RWPE2 (cell line): ENCODE measurements at regions not wholly inside any gene's neighbourhood (a gene's known extent, or its start where the extent isn't known, plus 50 kb on each side); places are given as distances from the start of the nearest gene placed in this dataset.

Experiments used
- ATAC-seq: fragments of 200-7000 bp; cut with Tn5 transposase; 3 replicates; pipeline ENCODE4 v1.9.1; 2021; ENCODE audit warnings: low read depth
- DNase-seq: peaks from one replicate; pipeline ENCODE4 v3.0.0-alpha.2; 2020; ENCODE audit warnings: low spot score
- H3K27ac ChIP-seq: fragments of 450-650 bp; 2 replicates; pipeline ENCODE4 v1.5.1; 2017; ENCODE audit warnings: mild to moderate bottlenecking; ENCODE audit not compliant: poor library complexity, severe bottlenecking
- H3K27me3 ChIP-seq: fragments of 250-450 bp; sonication (Bioruptor Pico); 2 replicates; pipeline ENCODE4 v1.5.1; 2021; ENCODE audit warnings: mild to moderate bottlenecking, moderate library complexity; ENCODE audit not compliant: insufficient read depth, poor library complexity, severe bottlenecking
- H3K36me3 ChIP-seq: fragments of 250-450 bp; sonication (Bioruptor Pico); 2 replicates; pipeline ENCODE4 v1.5.1; 2020; ENCODE audit warnings: low read depth, mild to moderate bottlenecking, moderate library complexity
- H3K4me1 ChIP-seq: fragments of 250-450 bp; sonication (Bioruptor Pico); 2 replicates; pipeline ENCODE4 v1.5.1; 2021; ENCODE audit warnings: mild to moderate bottlenecking, moderate library complexity; ENCODE audit not compliant: insufficient read depth, poor library complexity, severe bottlenecking
- H3K4me3 ChIP-seq: fragments of 250-450 bp; sonication (Bioruptor Pico); 2 replicates; pipeline ENCODE4 v1.5.1; 2021; ENCODE audit warnings: mild to moderate bottlenecking, moderate library complexity; ENCODE audit not compliant: severe bottlenecking
- H3K9me3 ChIP-seq: fragments of 250-450 bp; sonication (Bioruptor Pico); 2 replicates; pipeline ENCODE4 v1.5.1; 2021; ENCODE audit warnings: mild to moderate bottlenecking, moderate library complexity; ENCODE audit not compliant: severe bottlenecking
- CTCF ChIP-seq: fragments of 450-650 bp; IDR thresholded peaks from one replicate; pipeline ENCODE4 v1.5.1; 2017; ENCODE audit warnings: mild to moderate bottlenecking, moderate library complexity; ENCODE audit not compliant: poor library complexity, severe bottlenecking

GRCh38 chr20:16194617-16195360 is 378.5 kb downstream of the KIF16B start:
- Histone ChIP-seq H3K27me3 (no peaks in the 10 kb centered on the region), H3K4me1 (no peaks in the 10 kb centered on the region), H3K9me3 (no peaks in the 10 kb centered on the region), H3K27ac (no peak overlapping the region), H3K4me3 (no peak overlapping the region), H3K36me3 (no peaks in the 10 kb centered on the region)
- no peak for ATAC-seq
- TF ChIP-seq CTCF: no peak
- no peak for DNase-seq

- no peaks in the 10 kb centered on the region for H3K27me3 ChIP-seq
- H3K4me3 ChIP-seq: no peak overlapping the region
- H3K27ac ChIP-seq: no peak overlapping the region
- no peaks in the 10 kb centered on the region for H3K36me3 ChIP-seq
- TF ChIP-seq CTCF: no peak
- no peaks in the 10 kb centered on the region for H3K4me1 ChIP-seq
- no peaks in the 10 kb centered on the region for H3K9me3 ChIP-seq
- DNase-seq (no peak), ATAC-seq (no peak)
These were observed 381.8 kb downstream of the KIF16B start for GRCh38 chr20:16191496-16191895.

DNA sequence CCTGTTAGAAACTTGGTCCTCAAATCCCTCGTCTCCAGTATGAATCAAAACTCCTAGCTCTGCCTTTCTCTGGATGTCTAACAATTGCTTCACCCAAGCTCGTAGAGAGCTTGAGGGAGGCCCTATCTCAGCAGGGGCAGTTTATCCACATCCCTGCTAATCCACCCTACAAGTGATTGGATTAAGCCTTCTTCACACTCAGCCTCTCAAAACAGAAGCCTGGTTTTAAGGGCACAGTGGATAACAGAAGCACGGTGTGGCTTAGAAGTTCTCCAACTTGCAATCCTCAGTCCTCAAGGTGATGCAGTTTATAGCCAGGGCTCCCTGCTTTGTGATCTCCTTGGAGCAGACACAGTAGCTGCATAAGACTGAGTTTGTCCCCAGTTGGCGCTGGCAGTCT is 383.9 kb downstream of the KIF16B start:
- H3K4me3 ChIP-seq: no peak overlapping the region
- no peaks in the 10 kb centered on the region for H3K9me3 ChIP-seq
- H3K27ac ChIP-seq: no peak overlapping the region
- no peak for TF ChIP-seq CTCF
- H3K4me1 ChIP-seq: no peaks in the 10 kb centered on the region
- H3K36me3 ChIP-seq: no peaks in the 10 kb centered on the region
- no peaks in the 10 kb centered on the region for H3K27me3 ChIP-seq
- DNase-seq: no peak
- no peak for ATAC-seq

- H3K27ac ChIP-seq: no peak overlapping the region
- H3K4me1 ChIP-seq: no peaks in the 10 kb centered on the region
- no peaks in the 10 kb centered on the region for H3K27me3 ChIP-seq
- no peak; the same call in 2 of the 3 replicates for ATAC-seq
- no peaks in the 10 kb centered on the region for H3K9me3 ChIP-seq
- DNase-seq: no peak
- no peak overlapping the region for H3K4me3 ChIP-seq
- no peak for TF ChIP-seq CTCF
- H3K36me3 ChIP-seq: no peaks in the 10 kb centered on the region
These were observed 385.2 kb downstream of the KIF16B start for GRCh38 chr20:16187956-16188616.

DNA sequence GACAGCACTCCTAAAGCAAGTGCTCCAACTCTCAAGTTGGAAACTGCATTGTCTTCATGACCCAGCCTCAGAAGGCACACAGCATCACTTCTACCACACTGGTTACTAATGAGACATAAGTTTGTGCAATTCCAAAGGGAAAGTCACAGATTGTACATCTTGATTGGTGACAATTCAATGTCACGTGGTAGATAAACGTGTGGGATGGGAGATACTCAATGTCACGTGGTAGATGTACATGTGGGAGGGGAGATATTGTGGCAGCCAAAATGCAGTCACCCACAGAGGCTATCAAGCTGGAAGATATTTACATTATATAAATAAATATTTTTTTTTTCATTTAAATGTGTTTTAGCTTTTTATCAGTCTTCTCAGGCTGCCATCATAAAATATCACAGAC is 393.3 kb downstream of the KIF16B start:
- Histone ChIP-seq H3K27ac (no peak overlapping the region), H3K36me3 (no peaks in the 10 kb centered on the region), H3K4me3 (no peak overlapping the region), H3K9me3 (no peaks in the 10 kb centered on the region), H3K27me3 (no peaks in the 10 kb centered on the region), H3K4me1 (no peaks in the 10 kb centered on the region)
- no peak for TF ChIP-seq CTCF
- no peak for DNase-seq
- no peak for ATAC-seq
